Activated naive CD8-positive, alpha-beta T cell treated with anti-CD3 and anti-CD28 coated beads for 36 hours (primary cell): ENCODE measurements at regions not wholly inside any gene's neighbourhood (a gene's known extent, or its start where the extent isn't known, plus 50 kb on each side); places are given as distances from the start of the nearest gene placed in this dataset.

Experiments used
- DNase-seq: peaks from one replicate; pipeline ENCODE4 v3.0.0; 2021
- H3K27ac Mint-ChIP-seq: one replicate; pipeline ENCODE4 v1.8.0; 2022; ENCODE audit warnings: mild to moderate bottlenecking, moderate library complexity, mixed read lengths
- H3K27me3 Mint-ChIP-seq: one replicate; pipeline ENCODE4 v1.8.0; 2022; ENCODE audit warnings: mild to moderate bottlenecking, mixed read lengths
- H3K36me3 Mint-ChIP-seq: one replicate; pipeline ENCODE4 v1.8.0; 2021; ENCODE audit warnings: mild to moderate bottlenecking, mixed read lengths
- H3K4me1 Mint-ChIP-seq: one replicate; pipeline ENCODE4 v1.8.0; 2021; ENCODE audit warnings: mixed read lengths
- H3K4me3 Mint-ChIP-seq: one replicate; pipeline ENCODE4 v1.8.0; 2022; ENCODE audit warnings: mild to moderate bottlenecking, moderate library complexity, mixed read lengths
- H3K9me3 Mint-ChIP-seq: one replicate; pipeline ENCODE4 v1.8.0; 2022; ENCODE audit warnings: mixed read lengths

DNA sequence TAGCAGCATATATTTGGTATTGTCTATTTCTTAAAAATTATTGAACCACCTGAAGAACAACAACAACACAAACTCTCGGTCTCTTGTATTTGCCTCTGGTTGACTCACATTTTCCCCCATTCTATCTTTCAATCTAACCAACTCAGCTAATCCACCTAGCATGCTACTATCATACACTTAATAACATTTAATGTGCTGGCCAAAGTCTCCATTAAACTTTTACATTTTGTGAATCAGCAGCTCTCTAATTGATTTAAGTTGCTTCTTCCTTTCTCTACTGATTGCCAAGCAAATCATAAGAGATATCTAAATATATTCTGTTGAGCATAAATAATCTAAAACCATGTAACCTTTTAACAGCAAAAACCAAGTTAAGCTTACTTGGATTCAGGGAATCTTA is 631.7 kb downstream of the IGSF11 start:
- Mint-ChIP-seq H3K36me3 (no peaks in the 10 kb centered on the region), H3K27me3 (no peaks in the 10 kb centered on the region), H3K4me3 (no peak overlapping the region), H3K4me1 (no peaks in the 10 kb centered on the region), H3K9me3 (peaks cover 1% of the 10 kb centered on the region), H3K27ac (no peak overlapping the region)
- no peak for DNase-seq

DNA sequence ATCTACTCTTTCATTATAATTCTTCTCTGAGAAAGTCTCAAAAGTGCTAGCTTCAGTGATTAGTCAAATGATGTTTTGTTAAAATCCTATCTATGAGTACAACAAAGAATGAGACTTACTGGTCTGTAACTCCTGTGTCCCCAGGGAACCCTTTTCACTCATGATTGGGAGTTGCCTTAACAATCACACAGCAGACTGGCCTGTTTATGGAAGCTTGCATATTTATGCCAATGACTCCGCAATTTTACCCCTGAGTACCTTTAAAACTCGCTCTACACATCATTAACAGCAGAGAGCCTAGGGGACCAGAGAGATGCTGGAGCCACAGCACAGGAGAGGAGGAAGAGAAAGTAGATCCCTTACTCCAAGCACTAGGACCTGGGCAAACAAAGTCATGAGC is 628.1 kb downstream of the IGSF11 start:
- H3K27ac Mint-ChIP-seq, result no peak overlapping the region
- no peaks in the 10 kb centered on the region for H3K27me3 Mint-ChIP-seq
- H3K4me3 Mint-ChIP-seq, result no peak overlapping the region
- peaks cover 1% of the 10 kb centered on the region for H3K9me3 Mint-ChIP-seq
- DNase-seq, result no peak
- H3K36me3 Mint-ChIP-seq, result no peaks in the 10 kb centered on the region
- no peaks in the 10 kb centered on the region for H3K4me1 Mint-ChIP-seq

DNA sequence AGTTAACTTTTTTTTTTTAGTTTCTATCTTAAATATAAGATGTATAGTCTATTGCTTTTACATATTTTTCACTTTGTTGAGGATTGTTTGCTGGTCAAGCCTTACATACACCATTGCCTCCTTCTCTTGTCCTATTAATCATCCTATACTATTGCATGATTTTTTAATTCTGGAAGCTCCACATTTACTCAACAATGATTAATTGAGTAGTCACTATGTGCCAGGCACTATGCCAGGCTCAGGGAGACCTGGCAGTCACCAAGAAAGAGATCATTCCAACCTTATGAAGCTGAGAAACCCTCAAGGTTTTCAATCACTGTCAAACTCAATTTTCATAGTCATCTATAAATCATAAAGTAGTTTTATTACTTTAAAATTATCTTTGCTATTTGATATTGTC is 626.2 kb downstream of the IGSF11 start:
- Mint-ChIP-seq H3K4me3 (no peak overlapping the region), H3K27ac (no peak overlapping the region), H3K27me3 (no peaks in the 10 kb centered on the region), H3K4me1 (no peaks in the 10 kb centered on the region), H3K9me3 (peaks cover 1% of the 10 kb centered on the region), H3K36me3 (no peaks in the 10 kb centered on the region)
- DNase-seq, result no peak

DNA sequence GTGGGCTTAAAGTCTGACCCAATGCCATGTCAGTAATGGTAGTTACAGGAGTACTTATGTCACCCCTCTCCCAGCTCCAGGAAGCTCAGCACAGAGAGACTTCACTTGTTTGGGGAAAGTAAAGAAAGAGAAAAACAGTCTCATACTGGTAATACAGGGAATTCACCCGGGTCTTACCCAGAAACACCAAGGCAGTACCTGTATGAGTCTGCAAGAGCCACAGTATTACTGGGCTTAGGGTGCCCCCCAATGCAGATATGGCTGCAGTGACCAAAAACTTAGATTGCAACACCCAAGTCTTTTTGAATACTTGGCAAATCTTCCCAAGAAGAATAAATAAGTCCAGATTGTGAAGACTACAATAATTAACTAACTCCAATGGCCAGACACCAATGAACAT is 622.1 kb downstream of the IGSF11 start:
- DNase-seq, result no peak
- H3K36me3 Mint-ChIP-seq, result no peaks in the 10 kb centered on the region
- H3K4me3 Mint-ChIP-seq, result no peak overlapping the region
- no peaks in the 10 kb centered on the region for H3K9me3 Mint-ChIP-seq
- H3K27me3 Mint-ChIP-seq, result no peaks in the 10 kb centered on the region
- H3K27ac Mint-ChIP-seq, result no peak overlapping the region
- H3K4me1 Mint-ChIP-seq, result no peaks in the 10 kb centered on the region

DNA sequence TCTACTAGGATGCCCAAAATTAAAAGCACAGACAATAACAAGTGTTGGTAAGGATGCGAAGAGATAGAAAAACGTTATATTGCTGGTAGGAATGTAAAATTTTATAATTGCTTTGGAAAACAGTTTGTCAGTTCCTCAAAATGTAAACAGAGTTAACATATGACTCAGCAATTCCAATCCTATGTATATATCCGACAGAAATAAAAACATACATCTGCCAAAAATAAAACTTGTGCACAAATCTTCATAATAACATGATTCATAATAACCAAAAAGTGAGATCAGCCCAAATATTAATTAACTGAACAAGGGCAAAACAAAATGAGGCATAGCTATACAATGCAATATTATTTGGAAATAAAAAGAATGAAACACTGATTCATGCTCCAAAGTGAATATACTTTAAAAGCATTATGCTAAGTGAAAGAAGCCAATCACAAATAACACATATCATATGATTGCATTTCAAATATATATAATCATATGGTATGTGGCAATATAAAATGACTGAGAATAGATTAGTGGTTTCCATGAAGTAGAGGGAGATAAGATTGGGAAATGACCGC is 609.3 kb downstream of the IGSF11 start:
- Mint-ChIP-seq H3K27me3 (no peaks in the 10 kb centered on the region), H3K9me3 (peaks cover 6% of the 10 kb centered on the region), H3K4me3 (no peak overlapping the region), H3K4me1 (no peaks in the 10 kb centered on the region), H3K36me3 (no peaks in the 10 kb centered on the region), H3K27ac (no peak overlapping the region)
- DNase-seq, result no peak

DNA sequence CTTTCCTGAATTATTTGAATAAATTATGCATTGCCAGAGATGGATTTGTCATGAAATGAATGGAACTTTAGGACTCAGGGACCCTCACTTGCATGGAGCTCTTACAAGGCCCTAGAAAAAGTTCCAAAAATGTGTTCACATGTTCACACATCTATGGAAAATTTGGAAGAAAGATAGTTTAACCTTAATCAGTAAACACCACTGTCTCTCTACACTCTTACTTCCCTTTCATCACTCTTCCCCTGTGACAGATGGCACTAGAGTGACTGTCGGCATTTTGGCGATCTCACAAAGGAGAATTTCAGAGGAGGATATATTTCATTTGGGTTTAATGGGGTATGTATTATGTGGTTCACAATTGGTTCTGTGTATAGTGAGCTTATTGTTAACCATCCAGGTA is 600.8 kb downstream of the IGSF11 start:
- H3K9me3 Mint-ChIP-seq, result peaks cover 1% of the 10 kb centered on the region
- H3K4me1 Mint-ChIP-seq, result no peaks in the 10 kb centered on the region
- H3K27ac Mint-ChIP-seq, result no peak overlapping the region
- no peaks in the 10 kb centered on the region for H3K27me3 Mint-ChIP-seq
- H3K36me3 Mint-ChIP-seq, result no peaks in the 10 kb centered on the region
- DNase-seq, result no peak
- H3K4me3 Mint-ChIP-seq, result no peak overlapping the region

DNA sequence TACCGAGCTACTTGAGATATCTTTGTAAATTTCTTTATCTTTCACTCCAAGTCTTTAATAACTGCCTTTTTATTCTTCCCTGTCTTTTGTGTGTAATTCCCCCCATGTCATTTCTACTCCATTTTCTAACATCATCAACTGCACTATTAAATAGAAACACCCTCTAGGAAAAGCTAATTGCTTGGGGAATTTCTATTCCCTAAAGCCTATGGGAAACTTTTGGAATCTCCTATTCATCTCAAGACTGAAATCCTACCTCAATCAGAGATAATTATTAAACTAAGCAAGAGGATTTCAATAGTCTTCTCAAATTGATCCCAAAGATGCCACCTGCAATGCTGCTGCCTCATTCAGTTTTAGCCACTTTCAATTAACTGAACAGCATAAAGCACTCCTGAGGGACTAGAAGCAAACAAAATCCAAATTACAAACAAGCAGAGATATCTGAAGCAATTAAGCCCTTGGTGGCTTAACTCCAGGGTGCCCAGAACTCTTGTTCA is 598.7 kb downstream of the IGSF11 start:
- H3K9me3 Mint-ChIP-seq, result peaks cover 1% of the 10 kb centered on the region
- H3K4me1 Mint-ChIP-seq, result no peaks in the 10 kb centered on the region
- H3K27ac Mint-ChIP-seq, result no peak overlapping the region
- H3K36me3 Mint-ChIP-seq, result no peaks in the 10 kb centered on the region
- no peak for DNase-seq
- H3K4me3 Mint-ChIP-seq, result no peak overlapping the region
- no peaks in the 10 kb centered on the region for H3K27me3 Mint-ChIP-seq

DNA sequence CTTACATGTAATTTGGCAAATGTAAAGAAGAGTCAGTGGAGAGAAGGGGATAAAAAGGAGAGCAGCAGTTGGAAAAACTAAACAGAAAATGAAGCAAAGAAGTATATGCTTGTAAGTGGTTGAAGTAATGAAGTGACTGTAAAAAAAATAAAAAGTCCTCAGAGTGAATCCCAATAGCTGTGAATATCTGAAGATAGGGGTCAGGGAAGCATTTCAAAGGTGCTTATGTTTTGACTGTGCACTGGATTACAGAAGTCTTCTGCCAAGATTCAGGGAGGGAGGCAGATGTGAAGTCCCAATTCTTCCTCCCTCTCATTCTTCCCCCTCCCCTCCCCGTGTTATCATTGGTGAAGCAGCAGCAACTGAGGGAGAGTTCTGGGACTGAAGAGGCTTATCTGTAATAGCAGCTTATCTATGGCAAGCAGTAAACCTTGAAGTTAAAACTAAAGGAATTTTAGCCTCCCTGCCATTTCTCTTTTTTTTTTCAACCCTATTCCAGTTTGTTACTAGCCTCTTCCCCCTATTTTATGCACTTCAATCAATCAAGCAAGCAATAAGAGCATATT is 597.9 kb downstream of the IGSF11 start:
- no peaks in the 10 kb centered on the region for H3K9me3 Mint-ChIP-seq
- H3K36me3 Mint-ChIP-seq, result no peaks in the 10 kb centered on the region
- no peak for DNase-seq
- no peaks in the 10 kb centered on the region for H3K27me3 Mint-ChIP-seq
- no peak overlapping the region for H3K27ac Mint-ChIP-seq
- H3K4me3 Mint-ChIP-seq, result no peak overlapping the region
- H3K4me1 Mint-ChIP-seq, result no peaks in the 10 kb centered on the region

DNA sequence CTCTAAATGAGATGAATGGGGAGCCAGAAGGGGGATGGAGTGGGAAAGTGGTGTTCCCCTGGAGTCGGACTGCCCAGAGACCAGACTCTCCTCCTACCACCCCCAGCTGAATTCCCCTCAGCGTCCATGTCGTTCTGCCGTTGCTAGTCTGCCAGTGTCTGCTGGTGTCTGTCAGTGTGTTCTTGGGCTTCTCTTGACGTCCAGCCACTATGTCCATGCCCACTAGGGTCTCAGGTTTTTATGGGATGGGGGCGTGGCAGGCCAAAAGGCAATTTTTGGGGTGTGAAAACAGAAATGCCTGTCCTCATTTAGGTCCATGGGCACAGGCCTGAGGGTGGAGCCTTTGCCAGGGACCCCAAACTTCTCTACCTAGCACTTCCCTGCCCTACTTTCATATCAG is 589.6 kb downstream of the IGSF11 start:
- Mint-ChIP-seq H3K36me3 (no peaks in the 10 kb centered on the region), H3K4me3 (no peak overlapping the region), H3K9me3 (peaks cover 9% of the 10 kb centered on the region), H3K27me3 (no peaks in the 10 kb centered on the region), H3K27ac (no peak overlapping the region), H3K4me1 (no peaks in the 10 kb centered on the region)
- no peak for DNase-seq

DNA sequence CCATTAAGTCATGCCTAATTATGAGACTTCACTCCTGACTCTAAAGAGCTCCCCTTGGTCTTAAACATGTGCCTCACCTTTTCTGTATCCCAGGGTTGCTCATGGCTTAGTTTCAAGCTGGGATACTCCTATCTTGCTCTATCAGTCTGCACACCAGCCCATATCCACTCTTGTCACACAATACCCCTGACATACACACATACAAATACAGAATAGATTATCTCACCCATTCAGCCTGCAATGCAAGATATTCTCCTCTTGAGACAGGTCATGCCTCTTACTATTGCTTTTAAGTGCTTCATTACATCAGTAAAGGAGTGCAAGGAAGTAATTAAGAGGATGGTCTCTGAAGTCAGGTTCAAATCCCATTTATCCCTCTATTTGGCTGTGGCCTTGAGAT is 587.3 kb downstream of the IGSF11 start:
- H3K27ac Mint-ChIP-seq, result no peak overlapping the region
- H3K4me1 Mint-ChIP-seq, result no peaks in the 10 kb centered on the region
- no peaks in the 10 kb centered on the region for H3K27me3 Mint-ChIP-seq
- peaks cover 21% of the 10 kb centered on the region for H3K9me3 Mint-ChIP-seq
- no peak overlapping the region for H3K4me3 Mint-ChIP-seq
- H3K36me3 Mint-ChIP-seq, result no peaks in the 10 kb centered on the region
- no peak for DNase-seq

DNA sequence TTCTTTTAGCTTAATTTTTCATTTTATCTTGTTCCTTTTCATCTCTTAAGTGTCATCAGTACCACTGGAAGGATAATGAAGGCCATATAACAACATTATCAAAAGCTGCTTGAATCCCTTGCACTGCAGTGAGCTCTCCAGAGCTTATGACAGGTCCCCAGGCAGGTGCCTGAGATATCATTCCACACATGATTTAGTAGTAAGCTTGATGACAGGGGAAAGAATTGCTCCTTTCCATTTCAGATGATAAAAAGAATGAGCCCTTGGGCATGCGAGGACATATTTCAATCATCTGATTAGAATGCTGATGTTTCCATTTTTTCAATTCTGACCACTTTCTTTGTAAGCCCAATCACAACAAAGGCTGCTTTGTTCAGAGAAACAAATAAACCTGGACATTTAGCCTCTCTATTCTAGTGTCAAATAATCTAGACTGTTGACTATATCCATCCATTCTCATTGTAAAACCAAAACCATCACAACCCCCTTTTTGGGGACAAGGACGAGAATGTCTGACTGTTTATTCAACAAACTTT is 567.8 kb downstream of the IGSF11 start:
- H3K4me3 Mint-ChIP-seq, result no peak overlapping the region
- no peak for DNase-seq
- H3K27me3 Mint-ChIP-seq, result no peaks in the 10 kb centered on the region
- no peaks in the 10 kb centered on the region for H3K36me3 Mint-ChIP-seq
- no peaks in the 10 kb centered on the region for H3K4me1 Mint-ChIP-seq
- peaks cover 2% of the 10 kb centered on the region for H3K9me3 Mint-ChIP-seq
- no peak overlapping the region for H3K27ac Mint-ChIP-seq

DNA sequence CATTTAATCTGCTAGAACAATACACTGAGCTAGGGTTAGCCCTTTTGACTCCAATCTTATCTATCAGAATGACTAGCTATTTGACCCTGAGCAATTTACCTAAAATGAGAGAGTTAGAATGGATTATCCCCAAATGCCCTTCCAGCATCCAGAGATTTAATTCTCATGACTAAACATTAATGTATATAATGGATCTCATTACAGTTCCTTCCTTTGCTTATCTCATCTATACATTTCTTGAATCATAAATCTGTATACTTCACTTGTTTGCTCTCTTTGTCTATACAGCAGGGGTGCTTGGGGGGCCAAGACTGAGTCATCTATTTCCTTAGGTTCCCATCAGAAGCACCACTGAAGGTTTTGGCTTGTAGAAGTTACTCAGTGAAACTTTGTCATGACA is 565.8 kb downstream of the IGSF11 start:
- H3K4me3 Mint-ChIP-seq, result no peak overlapping the region
- H3K27me3 Mint-ChIP-seq, result no peaks in the 10 kb centered on the region
- no peak for DNase-seq
- H3K4me1 Mint-ChIP-seq, result no peaks in the 10 kb centered on the region
- H3K9me3 Mint-ChIP-seq, result peaks cover 2% of the 10 kb centered on the region
- H3K27ac Mint-ChIP-seq, result no peak overlapping the region
- no peaks in the 10 kb centered on the region for H3K36me3 Mint-ChIP-seq

DNA sequence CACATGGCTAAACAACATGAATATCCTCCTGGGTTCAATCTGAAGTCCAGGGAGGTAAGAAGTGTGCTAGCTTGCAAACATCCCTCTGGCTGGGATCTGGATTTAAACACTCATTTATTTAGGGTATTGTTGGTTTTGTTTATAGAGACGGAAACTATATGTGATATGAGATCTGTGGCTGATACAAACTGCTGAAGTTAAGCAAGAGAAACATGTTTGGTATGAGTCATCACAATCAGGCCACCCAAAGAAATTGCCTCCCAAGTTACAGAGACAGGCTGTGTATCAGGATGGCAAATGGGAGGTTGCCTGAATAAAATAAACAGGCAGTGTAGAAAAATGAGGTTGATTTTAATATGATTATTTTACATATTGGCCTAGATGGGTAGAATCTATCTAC is 562.1 kb downstream of the IGSF11 start:
- no peak overlapping the region for H3K27ac Mint-ChIP-seq
- H3K27me3 Mint-ChIP-seq, result no peaks in the 10 kb centered on the region
- H3K9me3 Mint-ChIP-seq, result no peaks in the 10 kb centered on the region
- no peaks in the 10 kb centered on the region for H3K36me3 Mint-ChIP-seq
- H3K4me1 Mint-ChIP-seq, result no peaks in the 10 kb centered on the region
- no peak overlapping the region for H3K4me3 Mint-ChIP-seq
- DNase-seq, result no peak

DNA sequence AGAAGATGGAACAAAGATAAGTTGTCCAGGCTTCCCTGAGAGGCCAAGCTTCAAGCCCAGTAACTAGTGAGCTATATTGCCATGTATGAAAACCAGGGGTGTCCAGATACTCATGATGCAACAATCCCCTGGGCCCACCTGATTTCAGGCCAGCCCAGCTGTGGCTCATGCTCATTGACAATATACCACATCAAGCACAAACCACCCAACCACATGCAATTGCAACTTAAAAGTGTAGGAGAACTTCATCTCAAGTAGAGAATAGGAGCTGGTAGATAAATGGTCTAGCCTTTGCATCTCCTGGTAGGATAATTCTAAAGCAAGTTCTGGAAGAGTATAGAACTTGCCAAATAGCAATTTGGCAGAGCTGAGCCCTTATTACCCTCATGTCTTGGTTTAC is 561.3 kb downstream of the IGSF11 start:
- no peak for DNase-seq
- Mint-ChIP-seq H3K4me3 (no peak overlapping the region), H3K36me3 (no peaks in the 10 kb centered on the region), H3K27ac (no peak overlapping the region), H3K9me3 (no peaks in the 10 kb centered on the region), H3K4me1 (no peaks in the 10 kb centered on the region), H3K27me3 (no peaks in the 10 kb centered on the region)

DNA sequence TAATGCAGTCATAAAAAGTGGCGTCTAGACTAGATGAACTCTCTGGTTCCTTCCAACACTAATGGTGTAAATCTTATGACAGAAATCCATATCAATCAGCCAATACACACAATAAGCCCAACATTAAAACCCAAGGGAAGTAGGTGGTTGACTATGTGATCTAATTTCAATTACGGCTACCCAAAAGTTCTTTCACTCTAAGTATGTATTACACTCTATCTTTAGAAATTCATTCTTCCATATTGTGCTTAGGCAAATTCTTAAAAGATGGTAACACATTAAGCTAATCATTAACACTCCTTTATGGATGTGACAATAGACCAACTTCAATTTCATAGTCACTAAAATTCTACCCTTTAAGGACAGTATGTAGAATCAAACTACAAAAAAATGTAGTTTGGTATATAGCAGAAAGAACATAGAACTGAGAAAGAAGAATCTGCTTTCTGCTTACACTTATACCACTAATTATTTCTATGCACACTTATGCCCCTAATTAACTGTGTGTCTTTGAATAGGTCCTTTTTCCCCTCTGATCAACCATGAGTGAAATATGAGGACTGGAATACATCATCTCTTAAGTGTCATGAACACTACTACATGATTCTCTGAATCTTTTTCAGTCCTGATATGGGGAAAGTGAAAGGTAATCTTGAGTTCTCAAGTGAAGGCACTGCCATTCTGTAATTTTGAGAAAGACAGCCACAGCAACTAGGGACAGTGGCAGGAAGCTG is 557.6 kb downstream of the IGSF11 start:
- Mint-ChIP-seq H3K4me1 (no peaks in the 10 kb centered on the region), H3K9me3 (no peaks in the 10 kb centered on the region)
- DNase-seq, result no peak

DNA sequence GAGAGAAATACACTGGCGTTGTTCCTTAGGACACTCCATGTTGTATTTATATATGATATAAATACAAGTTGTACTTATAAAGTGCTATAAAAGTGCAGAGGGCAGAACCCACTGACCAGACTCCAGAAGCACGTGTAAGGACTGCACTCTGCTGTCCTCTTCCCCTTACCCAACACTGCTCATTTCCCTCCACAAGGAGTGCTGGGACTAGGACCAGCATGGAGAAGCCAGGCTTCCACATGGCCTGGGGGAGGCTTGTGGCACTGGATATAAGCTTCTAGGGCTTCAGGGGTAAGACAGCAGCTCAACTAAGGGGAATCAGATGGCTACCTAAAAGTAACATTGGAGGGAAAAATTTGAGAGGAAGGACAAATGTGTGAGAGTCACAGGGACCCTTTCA is 556.9 kb downstream of the IGSF11 start:
- no peaks in the 10 kb centered on the region for H3K36me3 Mint-ChIP-seq
- H3K9me3 Mint-ChIP-seq, result no peaks in the 10 kb centered on the region
- H3K27ac Mint-ChIP-seq, result no peak overlapping the region
- no peaks in the 10 kb centered on the region for H3K27me3 Mint-ChIP-seq
- DNase-seq, result no peak
- H3K4me3 Mint-ChIP-seq, result no peak overlapping the region
- H3K4me1 Mint-ChIP-seq, result no peaks in the 10 kb centered on the region

More for the DNA sequence above, 557.6 kb downstream of the IGSF11 start:
- Mint-ChIP-seq H3K36me3 (no peaks in the 10 kb centered on the region), H3K27ac (no peak overlapping the region), H3K4me3 (no peak overlapping the region), H3K27me3 (no peaks in the 10 kb centered on the region)
